NOMO-1 treated with DMSO at 0.1 percent for 48 hours (cell line): ENCODE measurements at regions not wholly inside any gene's neighbourhood (a gene's known extent, or its start where the extent isn't known, plus 50 kb on each side); places are given as distances from the start of the nearest gene placed in this dataset.
"Not testable (repeated sequence)": the region's sequence is repeated elsewhere in the genome, so short reads cannot be mapped to it uniquely, and the experiment has no call there.

ENCODE experiments used
- DNase-seq: peaks from one replicate; lab custom pipeline; 2025; ENCODE audit not compliant: unreplicated experiment; lab: John Stamatoyannopoulos, UW

GRCh38 chr6:67459556-67459955 lies 1175.5 kb upstream of the ADGRB3 start:
- DNase-seq: no peak

GRCh38 chr6:67458265-67458664 lies 1176.8 kb upstream of the ADGRB3 start:
- DNase-seq: no peak

GRCh38 chr6:67451874-67452273 lies 1183.2 kb upstream of the ADGRB3 start:
- DNase-seq: no peak

- no peak for DNase-seq
Measured at GRCh38 chr6:67450641-67451040, 1184.4 kb upstream of the ADGRB3 start.

GRCh38 chr6:67449602-67450001 lies 1185.5 kb upstream of the ADGRB3 start:
- no peak for DNase-seq

GRCh38 chr6:67433124-67433523 lies 1202.0 kb upstream of the ADGRB3 start:
- peak; percentile 88 for DNase-seq

GRCh38 chr6:67431076-67431475 lies 1204.0 kb upstream of the ADGRB3 start:
- no peak for DNase-seq

GRCh38 chr6:67426686-67427085 lies 1208.4 kb upstream of the ADGRB3 start:
- not testable (repeated sequence) for DNase-seq

GRCh38 chr6:67412035-67412434 lies 1223.0 kb upstream of the ADGRB3 start:
- no peak for DNase-seq

- DNase-seq: no peak
Measured at GRCh38 chr6:67411036-67411435, 1224.0 kb upstream of the ADGRB3 start.

GRCh38 chr6:67394254-67394653 lies 1240.8 kb upstream of the ADGRB3 start:
- DNase-seq: no peak

GRCh38 chr6:67393356-67393755 lies 1241.7 kb upstream of the ADGRB3 start:
- DNase-seq: no peak

- no peak for DNase-seq
Measured at GRCh38 chr6:67391955-67392354, 1243.1 kb upstream of the ADGRB3 start.

- no peak for DNase-seq
Measured at GRCh38 chr6:67369679-67370078, 1265.4 kb upstream of the ADGRB3 start.

- no peak for DNase-seq
Measured at GRCh38 chr6:67362976-67363375, 1272.1 kb upstream of the ADGRB3 start.

GRCh38 chr6:67361264-67361663 lies 1273.8 kb upstream of the ADGRB3 start:
- no peak for DNase-seq

GRCh38 chr6:67358241-67358640 lies 1276.8 kb upstream of the ADGRB3 start:
- DNase-seq: no peak

- DNase-seq: no peak
Measured at GRCh38 chr6:67353861-67354260, 1281.2 kb upstream of the ADGRB3 start.

GRCh38 chr6:67352717-67353116 lies 1282.4 kb upstream of the ADGRB3 start:
- DNase-seq: no peak

GRCh38 chr6:67350729-67351128 lies 1284.4 kb upstream of the ADGRB3 start:
- no peak for DNase-seq

GRCh38 chr6:67345946-67346345 lies 1289.1 kb upstream of the ADGRB3 start:
- DNase-seq: no peak

- DNase-seq: no peak
Measured at GRCh38 chr6:67336014-67336413, 1299.1 kb upstream of the ADGRB3 start.

GRCh38 chr6:67331304-67331703 lies 1303.8 kb upstream of the ADGRB3 start:
- no peak for DNase-seq

- no peak for DNase-seq
Measured at GRCh38 chr6:67328269-67328668, 1306.8 kb upstream of the ADGRB3 start.
